IPS-NIHi7 (cell line): ENCODE measurements at regions not wholly inside any gene's neighbourhood (a gene's known extent, or its start where the extent isn't known, plus 50 kb on each side); places are given as distances from the start of the nearest gene placed in this dataset.
"Not testable (repeated sequence)": the region's sequence is repeated elsewhere in the genome, so short reads cannot be mapped to it uniquely, and the experiment has no call there.

Experiments used
- DNase-seq: peaks from one replicate; pipeline ENCODE4 v3.0.0; 2012; ENCODE audit warnings: mixed read lengths; ENCODE audit errors: extremely low spot score

DNA sequence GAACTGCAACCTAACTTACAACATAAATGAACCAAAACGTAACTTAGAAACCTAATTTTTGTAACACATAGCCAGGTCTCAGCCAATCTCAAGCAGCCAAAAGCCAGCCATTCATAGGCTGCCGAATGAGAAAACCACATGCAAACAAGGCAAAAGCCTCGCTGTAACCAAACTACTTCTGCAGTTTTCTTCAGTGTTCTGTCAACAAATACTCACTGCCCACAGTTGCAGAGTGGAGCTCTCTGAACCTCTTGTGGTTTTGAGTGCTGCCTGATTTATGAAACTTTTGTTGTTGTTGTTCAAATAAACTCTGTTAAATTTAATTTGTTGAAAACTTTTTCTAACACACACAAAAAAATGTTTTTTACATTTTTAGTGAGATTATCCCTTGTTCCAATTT, 251.2 kb downstream of the PAPSS1 start:
- DNase-seq, result no peak

DNA sequence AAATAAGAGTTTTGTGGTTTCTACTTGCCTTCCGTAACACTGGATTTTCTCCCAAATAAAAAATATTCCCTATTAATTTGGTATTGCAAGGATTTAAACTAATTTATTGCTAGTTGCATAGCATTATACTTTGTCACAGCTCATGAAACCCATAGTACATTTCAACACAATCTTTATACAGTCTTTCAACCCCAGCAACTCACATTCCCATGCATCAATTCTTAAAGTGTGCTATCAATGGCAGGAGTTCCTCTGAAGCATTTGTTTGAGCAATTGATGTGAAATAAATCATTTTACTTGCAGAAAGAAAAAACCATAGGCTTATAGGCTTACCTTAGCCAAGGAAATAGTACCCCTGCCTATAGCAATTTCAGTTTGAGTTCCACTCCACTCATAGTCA, 251.9 kb downstream of the PAPSS1 start:
- no peak for DNase-seq

DNA sequence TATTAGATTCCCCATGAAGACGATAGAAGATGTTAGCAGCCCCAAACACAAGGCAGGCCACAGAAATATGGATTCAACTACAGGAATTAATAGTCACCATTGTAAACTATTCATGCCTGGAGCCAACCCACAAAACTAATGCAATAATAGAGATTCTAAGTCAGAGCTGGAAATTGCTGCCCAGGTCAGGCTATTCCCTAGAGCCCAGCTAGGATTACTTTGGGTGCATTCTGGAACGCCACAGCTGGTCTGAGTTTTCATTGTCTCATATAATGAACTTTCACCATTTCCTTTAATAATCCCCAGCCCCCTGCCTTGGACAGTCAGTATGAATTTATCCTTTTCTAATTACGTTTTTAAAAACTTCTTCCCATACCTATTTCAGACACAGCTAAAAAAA, 252.6 kb downstream of the PAPSS1 start:
- no peak for DNase-seq

DNA sequence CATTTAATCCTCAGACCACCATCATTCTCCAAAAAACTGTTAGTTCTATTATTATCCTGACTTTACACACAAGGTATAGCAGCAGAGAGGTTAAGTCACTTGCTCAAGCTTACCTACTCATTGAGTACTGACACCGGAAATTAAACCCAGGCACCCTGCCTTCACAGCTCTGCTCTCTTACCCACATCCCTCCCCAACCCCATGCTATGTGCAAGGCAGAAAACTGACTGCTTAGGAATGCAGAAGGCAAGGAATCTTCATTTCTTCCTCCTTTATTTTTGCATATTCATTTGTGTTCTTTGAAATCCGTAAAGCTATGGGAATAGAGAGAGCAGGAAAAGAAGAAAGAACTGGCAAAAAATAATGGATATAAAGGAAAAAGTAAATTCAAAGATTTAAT, 261.8 kb downstream of the PAPSS1 start:
- no peak for DNase-seq

DNA sequence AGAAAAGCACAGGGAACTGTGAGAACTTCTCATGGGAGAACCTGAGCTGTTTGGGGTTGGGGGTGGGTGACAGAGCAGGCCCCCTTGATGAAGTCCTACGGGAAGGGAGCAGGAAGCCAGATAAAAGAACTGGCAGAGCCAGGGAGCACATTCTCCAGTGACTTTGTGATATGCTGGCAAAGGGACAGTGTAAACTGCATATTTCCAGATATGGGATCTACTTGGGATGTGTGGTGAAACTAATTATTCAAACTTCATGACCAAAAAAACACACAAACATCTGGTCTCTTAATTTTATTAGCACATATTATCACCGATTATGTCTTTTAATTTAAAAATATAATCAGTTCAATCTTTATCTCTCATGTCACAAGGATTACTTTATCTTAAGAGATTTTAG, 266.0 kb downstream of the PAPSS1 start:
- DNase-seq, result no peak

DNA sequence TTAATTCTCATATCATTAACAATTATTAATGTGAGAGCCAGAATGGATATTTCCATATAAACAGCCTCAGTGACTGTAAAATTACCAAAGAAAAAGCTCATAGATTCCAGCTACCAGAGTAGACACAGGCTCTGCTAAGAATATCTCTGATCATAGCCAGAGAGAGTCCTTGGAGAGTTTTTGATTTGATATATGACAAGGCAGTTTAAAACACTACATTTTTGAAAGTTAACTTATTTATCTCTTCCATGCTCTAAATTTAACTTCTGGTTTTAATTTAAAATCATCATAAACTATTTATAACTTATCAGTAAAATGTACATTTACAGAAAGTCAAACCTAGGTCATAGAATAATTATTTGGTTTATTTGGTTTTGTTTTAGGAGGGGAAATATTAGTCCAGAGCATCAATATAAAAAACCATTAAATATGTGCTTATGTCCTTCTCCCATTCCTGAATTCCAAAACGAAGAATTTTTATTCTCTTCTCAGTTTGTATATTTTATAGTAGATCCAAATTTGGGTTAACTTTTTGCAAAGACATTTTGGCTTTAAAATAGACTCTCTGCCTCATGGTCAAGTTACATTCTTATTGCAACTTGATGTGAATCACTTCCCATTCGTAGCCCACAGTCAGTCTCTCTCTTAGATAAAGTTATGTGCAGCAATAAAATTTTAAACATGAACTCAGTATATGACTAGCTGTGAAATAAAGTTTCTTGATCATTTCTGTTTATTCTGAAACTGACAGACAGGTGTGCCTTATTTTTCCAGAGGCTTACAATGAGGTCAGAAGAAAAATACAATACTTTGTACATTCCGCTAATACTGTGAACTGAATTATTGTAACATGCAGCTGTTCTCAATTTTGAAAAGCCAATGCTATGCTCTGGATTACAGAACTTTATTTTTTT, 267.1 kb downstream of the PAPSS1 start:
- DNase-seq, result no peak

DNA sequence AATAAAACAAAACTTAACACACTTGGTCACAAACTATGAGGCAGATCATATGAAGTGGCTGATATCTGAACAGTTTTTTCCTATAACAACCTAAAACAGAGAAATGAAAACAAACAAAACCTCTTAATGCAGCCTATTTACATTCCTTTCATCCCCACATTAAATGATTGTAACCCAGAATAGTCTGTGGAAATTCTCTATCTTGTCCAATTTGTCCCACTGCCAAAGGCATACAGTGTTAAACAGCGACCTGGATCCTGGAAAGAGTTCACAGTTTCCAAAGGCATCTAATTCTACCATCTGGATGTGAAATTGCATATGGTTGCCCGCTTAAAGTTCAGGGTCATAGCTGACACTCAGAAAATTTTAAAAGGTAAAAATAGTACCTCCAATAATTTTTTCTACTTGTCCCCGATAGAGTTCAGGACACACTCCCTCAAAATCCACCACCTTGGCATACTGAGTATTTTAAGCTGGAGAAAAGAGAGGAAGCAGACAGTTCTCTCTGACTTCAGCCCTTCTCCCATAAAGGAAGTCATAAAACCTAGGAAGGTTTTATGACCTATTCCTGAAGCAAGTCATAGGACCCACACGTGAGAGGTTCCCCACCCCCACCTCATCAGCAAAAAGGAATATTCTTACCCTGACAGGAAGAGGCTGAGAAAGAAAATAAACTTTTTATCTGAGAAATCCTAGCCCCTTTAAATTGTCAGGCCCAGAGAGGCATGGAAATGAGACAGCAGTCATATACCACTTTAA, 270.2 kb downstream of the PAPSS1 start:
- DNase-seq, result no peak

DNA sequence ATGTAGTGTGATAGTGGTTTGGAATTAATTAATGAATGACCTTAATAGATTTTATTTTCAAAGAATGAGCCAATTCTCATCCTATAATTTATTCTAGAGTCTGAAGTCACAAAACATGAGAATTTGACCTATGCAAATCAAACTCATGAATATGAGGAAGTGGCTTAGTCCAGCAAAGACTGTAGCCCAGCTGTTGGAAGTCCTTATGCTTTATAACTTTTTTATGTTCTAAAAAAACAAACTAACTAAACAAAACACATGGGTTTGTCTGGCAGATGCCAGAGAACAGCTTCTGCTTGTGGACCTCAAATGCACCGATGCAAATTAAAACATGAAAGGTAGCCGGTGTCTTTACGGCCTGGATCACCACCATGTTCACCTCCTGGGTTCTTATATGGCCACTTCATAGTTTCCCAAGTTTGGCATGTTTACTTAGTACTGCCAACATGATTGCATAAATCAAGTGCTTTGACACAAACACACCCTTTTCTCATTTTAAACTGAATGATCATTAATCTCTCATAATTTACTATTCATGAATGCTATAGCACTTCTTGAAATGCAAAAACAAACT, 277.4 kb downstream of the PAPSS1 start:
- DNase-seq, result no peak

DNA sequence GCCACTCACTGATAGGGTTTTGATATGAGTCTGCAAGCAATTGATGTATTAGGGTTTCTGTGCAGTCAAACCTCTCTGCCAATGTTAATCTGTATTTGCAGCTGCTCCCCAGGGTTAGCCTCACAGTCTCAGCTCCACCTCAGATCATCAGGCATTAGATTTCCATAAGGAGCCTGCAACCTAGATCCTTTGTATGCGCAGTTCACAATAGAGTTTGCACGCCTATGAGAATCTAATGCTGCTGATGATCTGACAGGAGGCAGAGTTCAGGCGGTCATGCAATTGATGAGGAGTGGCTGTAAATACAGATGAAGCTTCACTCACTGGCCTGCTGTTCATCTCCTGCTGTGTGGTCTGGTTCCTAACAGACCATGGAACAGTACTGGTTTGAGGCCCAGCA, 280.6 kb downstream of the PAPSS1 start:
- no peak for DNase-seq

DNA sequence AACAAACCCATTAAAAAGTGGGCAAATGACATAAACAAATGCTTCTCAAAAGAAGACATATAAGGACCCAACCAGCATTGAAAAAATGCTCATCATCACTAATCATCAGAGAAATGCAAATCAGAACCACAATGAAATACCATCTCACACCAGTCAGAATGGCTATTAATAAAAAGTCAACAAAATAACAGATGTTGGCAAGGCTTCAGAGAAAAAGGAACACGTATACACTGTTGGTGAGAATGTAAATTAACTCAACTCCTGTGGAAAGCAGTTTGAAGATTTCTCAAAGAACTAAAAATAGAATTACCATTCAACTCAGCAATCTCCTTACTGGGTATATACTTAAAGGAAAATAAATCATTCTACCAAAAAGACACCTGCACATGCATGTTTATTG, 283.6 kb downstream of the PAPSS1 start:
- DNase-seq, result not testable (repeated sequence)

DNA sequence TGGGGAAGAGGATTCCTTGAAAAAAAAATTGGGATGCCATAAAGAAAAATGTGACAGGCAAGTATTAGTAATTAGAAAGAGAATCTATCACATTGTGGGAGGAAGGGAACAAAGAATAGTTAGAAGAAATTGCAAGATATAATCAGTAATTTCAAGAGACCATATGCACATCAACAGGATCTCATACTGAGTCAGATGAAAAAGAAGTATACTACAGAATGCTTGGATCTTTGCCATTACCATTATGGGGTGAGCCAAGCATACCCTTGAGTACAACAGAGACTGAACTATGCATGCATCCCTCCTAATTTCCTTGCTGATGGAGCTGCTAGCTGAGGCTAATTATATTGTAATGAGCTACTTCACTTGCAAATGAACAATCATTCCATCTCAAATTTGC, 287.6 kb downstream of the PAPSS1 start:
- no peak for DNase-seq

DNA sequence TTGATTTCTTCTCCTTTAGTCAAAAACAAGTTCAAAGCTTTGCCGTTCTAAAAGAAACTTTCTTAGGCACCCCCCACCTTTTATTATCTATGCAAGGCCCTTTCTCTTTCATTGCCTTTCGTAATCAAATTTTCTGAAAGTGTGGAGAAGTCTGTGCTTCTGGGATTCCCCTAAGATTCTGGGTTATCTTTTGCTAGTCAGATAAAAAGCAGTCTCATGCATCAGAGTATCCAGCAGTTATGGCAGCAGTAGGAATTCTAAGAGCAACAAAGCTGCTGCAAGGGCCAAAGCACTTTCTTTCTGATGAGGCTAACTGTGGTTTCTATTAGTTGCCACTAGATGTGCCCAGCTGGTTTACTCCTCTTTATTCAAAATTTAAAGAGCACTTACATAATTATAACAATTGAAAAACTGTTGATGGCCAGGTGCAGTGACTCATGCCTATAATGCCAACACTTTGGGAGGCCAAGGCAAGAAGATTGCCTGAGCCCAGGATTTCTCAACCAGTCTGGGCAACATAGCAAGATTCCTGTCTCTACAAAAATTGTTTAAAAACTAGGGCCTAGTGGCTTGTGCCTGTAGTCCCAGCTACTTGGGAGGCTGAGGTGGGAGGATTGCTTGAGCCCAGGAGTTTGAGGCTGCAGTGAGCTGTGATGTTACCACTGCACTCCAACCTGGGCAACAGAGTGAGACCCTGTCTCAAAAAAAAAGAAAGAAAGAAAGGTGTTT, 296.2 kb downstream of the PAPSS1 start:
- peak; percentile 15 for DNase-seq

DNA sequence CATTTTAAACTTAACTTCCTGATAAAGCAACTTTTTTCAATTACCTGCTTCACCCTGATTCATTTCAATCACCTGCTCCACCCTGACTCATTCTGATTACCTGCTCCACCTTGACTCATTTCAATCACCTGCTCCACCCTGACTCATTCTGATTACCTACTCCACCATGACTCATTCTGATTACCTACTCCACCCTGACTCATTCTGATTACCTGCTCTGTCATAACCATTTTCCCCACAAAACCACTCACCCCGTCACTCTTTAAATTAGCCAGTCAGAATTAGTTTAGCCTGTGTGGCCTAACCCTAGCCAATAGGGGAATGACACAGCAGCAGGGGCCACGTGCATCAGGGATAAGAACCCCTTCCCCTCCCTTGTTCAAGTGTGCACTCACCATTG, 300.5 kb downstream of the PAPSS1 start:
- not testable (repeated sequence) for DNase-seq

DNA sequence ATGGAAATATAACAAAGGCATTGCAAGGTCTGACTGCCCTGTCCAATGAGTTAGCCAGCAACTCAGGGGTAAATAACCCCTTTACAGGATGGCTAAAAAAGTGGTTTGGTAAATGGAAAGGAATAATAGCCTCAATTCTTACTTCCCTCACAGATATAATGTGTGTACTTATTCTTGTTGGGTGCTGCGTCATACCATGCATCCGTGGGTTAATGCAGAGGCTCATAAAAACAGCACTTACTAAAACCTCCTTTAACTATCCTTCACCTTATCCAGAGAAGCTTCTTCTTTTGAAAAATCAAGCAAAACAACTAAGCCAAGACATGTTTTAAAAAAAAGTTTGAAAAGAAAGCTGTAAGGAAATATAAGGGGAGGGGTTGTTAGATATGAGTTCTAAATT, 301.0 kb downstream of the PAPSS1 start:
- DNase-seq, result no peak

DNA sequence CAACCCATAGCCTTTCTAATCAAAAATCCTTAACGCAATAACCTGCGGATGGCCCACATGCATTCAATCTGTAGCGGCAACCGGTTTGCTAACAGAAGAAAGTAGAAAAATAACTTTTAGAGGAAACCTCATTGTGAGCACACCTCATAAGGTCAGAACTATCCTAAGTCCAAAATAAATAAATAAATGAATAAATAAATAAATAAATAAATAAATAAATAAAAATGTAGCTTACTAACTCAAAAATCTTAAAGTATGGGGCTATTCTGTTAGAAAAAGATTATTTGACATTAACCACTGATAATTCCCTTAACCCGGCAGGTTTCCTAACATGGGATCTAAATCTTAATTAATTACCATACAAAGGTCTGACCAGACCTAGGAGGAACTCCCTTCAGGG, 304.5 kb downstream of the PAPSS1 start:
- DNase-seq, result not testable (repeated sequence)

DNA sequence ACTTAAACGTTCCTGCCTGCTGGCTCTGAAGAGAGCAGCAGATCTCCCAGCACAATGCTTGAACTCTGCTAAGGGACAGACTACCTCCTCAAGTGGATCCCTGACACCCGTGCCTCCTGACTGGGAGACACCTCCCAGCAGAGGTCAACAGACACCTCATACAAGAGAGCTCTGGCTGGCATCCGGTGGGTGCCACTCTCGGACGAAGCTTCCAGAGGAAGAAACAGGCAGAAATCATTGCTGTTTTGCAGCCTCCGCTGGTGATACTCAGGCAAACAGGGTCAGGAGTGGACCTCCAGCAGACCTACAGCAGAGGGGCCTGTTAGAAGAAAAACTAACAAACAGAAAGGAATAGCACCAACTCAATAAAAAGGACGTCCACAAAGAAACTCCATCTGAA, 310.2 kb downstream of the PAPSS1 start:
- DNase-seq, result not testable (repeated sequence)

DNA sequence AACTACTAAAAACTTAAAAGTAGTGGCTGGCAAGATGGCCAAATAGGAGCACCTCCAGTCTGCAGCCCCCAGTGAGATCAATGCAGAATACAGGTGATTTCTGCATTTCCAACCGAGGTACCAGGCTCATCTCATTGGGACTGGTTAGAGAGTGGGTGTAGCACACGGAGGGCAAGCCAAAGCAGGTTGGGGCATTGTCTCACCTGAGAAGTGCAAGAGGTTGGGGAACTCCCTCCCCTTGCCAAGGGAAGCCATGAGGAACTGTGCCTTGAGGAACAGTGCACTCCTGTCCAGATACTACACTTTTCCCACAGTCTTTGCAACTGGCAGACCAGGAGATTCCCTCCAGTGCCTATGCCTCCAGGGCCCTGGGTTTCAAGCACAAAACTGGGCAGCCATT, 311.1 kb downstream of the PAPSS1 start:
- DNase-seq, result no peak

DNA sequence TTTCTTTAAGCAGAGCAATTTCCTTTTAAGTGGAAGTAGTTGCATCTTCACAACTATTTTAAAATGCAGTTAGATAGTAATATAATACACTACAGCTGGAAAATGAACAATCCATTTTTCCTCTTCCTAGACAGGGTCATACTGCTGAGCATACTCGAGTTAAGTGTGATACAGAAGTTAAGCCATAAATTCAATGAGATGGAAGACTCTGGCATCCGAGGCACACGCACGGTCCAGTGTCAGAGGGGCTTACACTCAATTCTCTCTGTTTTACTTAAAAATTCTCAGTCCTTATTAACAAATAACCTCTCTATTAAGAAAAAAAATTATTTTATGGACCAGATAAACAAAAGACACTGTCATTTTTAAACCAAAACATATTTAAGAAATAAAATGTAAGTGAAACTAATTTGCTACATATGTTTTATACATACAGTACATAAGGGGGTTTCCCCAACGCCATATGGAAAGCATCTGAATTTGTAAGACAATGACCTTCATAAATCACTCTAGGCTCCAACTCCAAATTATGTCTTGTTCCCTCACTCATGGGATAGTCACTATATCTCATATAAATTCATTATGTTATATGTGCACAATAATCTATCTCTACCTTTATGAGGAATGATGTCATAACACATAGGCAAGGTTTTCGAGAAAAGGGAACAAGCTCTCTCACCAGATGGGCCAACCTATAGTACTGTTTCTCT, 315.3 kb downstream of the PAPSS1 start:
- no peak for DNase-seq

DNA sequence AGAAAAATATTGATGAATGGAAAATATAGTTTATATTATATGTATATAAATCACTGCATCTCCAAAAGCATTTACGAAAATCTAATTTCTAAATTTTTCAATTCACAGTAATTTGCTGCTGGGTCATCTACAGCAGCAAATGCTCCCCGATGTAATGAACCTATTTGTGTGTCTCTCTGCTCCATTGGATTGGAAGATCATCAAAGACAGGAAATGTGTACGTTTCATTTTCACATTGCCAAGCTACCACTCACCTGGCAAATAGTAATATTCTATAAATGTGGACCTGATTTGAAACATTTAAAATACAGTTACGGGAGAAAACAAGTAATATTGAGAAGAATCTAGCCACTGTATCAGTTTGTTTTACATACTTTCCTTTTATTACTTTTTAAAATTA, 317.7 kb downstream of the PAPSS1 start:
- no peak for DNase-seq

DNA sequence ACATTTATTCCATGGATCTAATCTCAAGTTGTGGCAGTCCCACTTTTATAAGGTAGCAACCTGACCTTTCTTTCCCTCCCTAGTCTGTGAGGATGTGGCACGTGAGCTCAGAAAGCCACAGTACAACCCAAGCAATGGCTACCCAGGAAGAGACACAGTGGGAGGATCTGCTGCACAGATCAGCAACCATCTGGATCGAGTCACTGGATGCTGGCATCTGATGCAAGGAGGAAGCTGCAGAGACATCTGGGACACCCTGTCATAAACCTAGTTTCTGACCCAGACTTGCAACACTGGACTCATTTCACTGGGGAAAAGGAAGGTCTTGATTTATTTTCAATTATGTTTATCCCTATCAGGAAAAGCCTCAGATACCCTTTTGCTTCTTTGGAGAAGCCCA, 327.1 kb downstream of the PAPSS1 start:
- DNase-seq, result no peak

DNA sequence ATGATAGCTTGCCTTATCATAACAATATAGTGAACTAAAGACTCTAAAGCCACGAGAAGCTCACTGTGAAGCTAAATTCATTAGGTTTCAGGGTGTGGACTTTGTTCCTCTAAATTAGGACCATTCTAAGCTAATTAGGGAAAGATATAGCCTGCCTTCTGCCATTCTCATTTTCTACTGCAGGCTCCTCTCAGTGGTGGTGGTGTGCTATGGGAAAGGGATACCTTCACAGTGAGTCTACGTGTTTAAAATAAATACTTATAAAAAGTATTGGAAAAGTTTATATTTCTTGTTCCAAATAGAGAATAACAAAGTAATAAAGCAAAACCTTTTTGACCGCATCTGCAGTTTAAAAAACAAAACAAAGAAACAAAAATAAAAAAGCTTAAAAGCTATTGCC, 327.7 kb downstream of the PAPSS1 start:
- DNase-seq, result no peak
